ENCODE measurements at regions not wholly inside any gene's neighbourhood (a gene's known extent, or its start where the extent isn't known, plus 50 kb on each side); places are given as distances from the start of the nearest gene placed in this dataset.
"Not testable (repeated sequence)": the region's sequence is repeated elsewhere in the genome, so short reads cannot be mapped to it uniquely, and the experiment has no call there.

- Histone ChIP-seq H3K4me1 (no peaks in the 10 kb centered on the region), H3K27ac (no peak overlapping the region), H3K36me3 (no peaks in the 10 kb centered on the region), H3K9me3 (no peaks in the 10 kb centered on the region), H3K4me3 (no peak overlapping the region), H3K27me3 (no peaks in the 10 kb centered on the region)
- intact Hi-C loops (cut with DNase I), result no loop called here
- TF ChIP-seq POLR2AphosphoS5 (IDR thresholded peaks at IDR 0.05; ENCODE audit: insufficient read depth in 1 of 2, low read depth in 1 of 2), result no peak
- TF ChIP-seq CTCF (IDR thresholded peaks at IDR 0.05), result no peak
- no peak for TF ChIP-seq POLR2A (IDR thresholded peaks at IDR 0.05)
- no peak for DNase-seq (ENCODE audit: extremely low spot score in 2 of 2)
These were observed 262.7 kb downstream of the DEPDC1B start for GRCh38 chr5:60437308-60437707.

- intact Hi-C loops (cut with DNase I), result no loop called here
- H3K36me3 ChIP-seq, result no peaks in the 10 kb centered on the region
- DNase-seq (ENCODE audit: extremely low spot score in 2 of 2), result no peak
- no peak overlapping the region for H3K27ac ChIP-seq
- no peaks in the 10 kb centered on the region for H3K9me3 ChIP-seq
- no peaks in the 10 kb centered on the region for H3K27me3 ChIP-seq
- H3K4me3 ChIP-seq, result no peak overlapping the region
- no peak for TF ChIP-seq POLR2AphosphoS5 (IDR thresholded peaks at IDR 0.05; ENCODE audit: insufficient read depth in 1 of 2, low read depth in 1 of 2)
- no peaks in the 10 kb centered on the region for H3K4me1 ChIP-seq
These were observed 263.4 kb downstream of the DEPDC1B start for GRCh38 chr5:60436518-60436917.

- H3K4me3 ChIP-seq, result no peak overlapping the region
- intact Hi-C loops (cut with DNase I), result no loop called here
These were observed 264.2 kb downstream of the DEPDC1B start for GRCh38 chr5:60435808-60436207.

DNA sequence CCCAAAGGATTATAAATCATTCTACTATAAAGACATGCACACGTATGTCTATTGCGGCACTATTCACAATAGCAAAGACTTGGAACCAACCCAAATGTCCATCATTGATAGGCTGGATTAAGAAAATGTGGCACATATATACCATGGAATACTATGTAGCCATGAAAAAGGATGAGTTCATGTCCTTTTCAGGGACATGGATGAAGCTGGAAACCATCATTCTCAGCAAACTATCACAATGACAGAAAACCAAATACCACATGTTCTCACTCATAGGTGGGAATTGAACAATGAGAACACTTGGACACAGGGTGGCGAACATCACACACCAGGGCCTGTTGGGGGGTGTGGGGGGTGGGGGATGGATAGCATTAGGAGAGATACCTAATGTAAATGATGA lies 273.8 kb downstream of the DEPDC1B start:
- H3K4me1 ChIP-seq; H3K9me3 ChIP-seq; H3K36me3 ChIP-seq; H3K27ac ChIP-seq; intact Hi-C loops (cut with DNase I); H3K27me3 ChIP-seq; H3K4me3 ChIP-seq; DNase-seq (ENCODE audit: extremely low spot score in 2 of 2): not testable (repeated sequence)

More at GRCh38 chr5:60435808-60436207, 264.2 kb downstream of the DEPDC1B start:
- Histone ChIP-seq H3K27ac (no peak overlapping the region), H3K27me3 (no peaks in the 10 kb centered on the region), H3K4me1 (no peaks in the 10 kb centered on the region), H3K9me3 (no peaks in the 10 kb centered on the region), H3K36me3 (no peaks in the 10 kb centered on the region)
- TF ChIP-seq POLR2A (IDR thresholded peaks at IDR 0.05) (no peak), POLR2AphosphoS5 (IDR thresholded peaks at IDR 0.05; ENCODE audit: insufficient read depth in 1 of 2, low read depth in 1 of 2) (no peak), CTCF (IDR thresholded peaks at IDR 0.05) (no peak)
- no peak for DNase-seq (ENCODE audit: extremely low spot score in 2 of 2)

- H3K27ac ChIP-seq; H3K4me1 ChIP-seq; H3K4me3 ChIP-seq; H3K27me3 ChIP-seq; H3K36me3 ChIP-seq; H3K9me3 ChIP-seq; intact Hi-C loops (cut with DNase I); DNase-seq (ENCODE audit: extremely low spot score in 2 of 2): not testable (repeated sequence)
These were observed 279.2 kb downstream of the DEPDC1B start for GRCh38 chr5:60420773-60421172.

- intact Hi-C loops (cut with DNase I), result no loop called here
- no peak overlapping the region for H3K27ac ChIP-seq
- no peaks in the 10 kb centered on the region for H3K27me3 ChIP-seq
These were observed 282.3 kb downstream of the DEPDC1B start for GRCh38 chr5:60417500-60418181.

More at GRCh38 chr5:60417500-60418181, 282.3 kb downstream of the DEPDC1B start:
- DNase-seq (ENCODE audit: extremely low spot score in 2 of 2), result no peak
- Histone ChIP-seq H3K36me3 (no peaks in the 10 kb centered on the region), H3K9me3 (no peaks in the 10 kb centered on the region), H3K4me1 (no peaks in the 10 kb centered on the region), H3K4me3 (no peak overlapping the region)
- no peak for TF ChIP-seq CTCF (IDR thresholded peaks at IDR 0.05)
- TF ChIP-seq POLR2AphosphoS5 (IDR thresholded peaks at IDR 0.05; ENCODE audit: insufficient read depth in 1 of 2, low read depth in 1 of 2), result no peak
- TF ChIP-seq POLR2A (IDR thresholded peaks at IDR 0.05), result no peak
